ENCODE measurements at regions not wholly inside any gene's neighbourhood (a gene's known extent, or its start where the extent isn't known, plus 50 kb on each side); places are given as distances from the start of the nearest gene placed in this dataset.

DNA sequence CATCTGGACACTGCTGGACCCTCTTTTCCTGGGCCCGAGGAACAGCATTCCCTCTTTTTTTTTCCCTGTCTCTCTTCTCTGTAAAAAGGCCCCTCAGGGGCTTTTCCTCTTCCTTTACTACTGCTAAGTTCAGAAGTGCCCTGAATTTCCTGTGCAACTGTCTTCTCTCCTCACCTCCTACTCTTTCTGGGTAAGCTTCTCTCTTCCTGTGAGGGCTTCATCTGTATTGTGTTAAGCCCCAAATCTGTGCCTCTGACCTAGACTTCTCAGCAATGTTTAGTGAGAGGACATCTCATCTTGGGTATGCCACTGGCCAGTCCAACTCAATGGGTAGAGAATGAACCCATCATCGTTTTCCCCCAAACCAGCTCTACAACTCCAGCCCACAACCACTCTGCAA lies 174.2 kb downstream of the PTEN start:
- no peaks in the 10 kb centered on the region for H3K27me3 ChIP-seq (ENCODE audit: control insufficient read depth, insufficient read depth, low read length)
- TF ChIP-seq, protein P1, sequence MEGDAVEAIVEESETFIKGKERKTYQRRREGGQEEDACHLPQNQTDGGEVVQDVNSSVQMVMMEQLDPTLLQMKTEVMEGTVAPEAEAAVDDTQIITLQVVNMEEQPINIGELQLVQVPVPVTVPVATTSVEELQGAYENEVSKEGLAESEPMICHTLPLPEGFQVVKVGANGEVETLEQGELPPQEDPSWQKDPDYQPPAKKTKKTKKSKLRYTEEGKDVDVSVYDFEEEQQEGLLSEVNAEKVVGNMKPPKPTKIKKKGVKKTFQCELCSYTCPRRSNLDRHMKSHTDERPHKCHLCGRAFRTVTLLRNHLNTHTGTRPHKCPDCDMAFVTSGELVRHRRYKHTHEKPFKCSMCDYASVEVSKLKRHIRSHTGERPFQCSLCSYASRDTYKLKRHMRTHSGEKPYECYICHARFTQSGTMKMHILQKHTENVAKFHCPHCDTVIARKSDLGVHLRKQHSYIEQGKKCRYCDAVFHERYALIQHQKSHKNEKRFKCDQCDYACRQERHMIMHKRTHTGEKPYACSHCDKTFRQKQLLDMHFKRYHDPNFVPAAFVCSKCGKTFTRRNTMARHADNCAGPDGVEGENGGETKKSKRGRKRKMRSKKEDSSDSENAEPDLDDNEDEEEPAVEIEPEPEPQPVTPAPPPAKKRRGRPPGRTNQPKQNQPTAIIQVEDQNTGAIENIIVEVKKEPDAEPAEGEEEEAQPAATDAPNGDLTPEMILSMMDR (conservative IDR thresholded peaks at IDR 0.05 in 1 of 2, IDR thresholded peaks at IDR 0.05 in 1 of 2; ENCODE audit: low read depth in 1 of 2, low read length in 2 of 2), result no peak
- TF ChIP-seq EZH2 (IDR thresholded peaks at IDR 0.05; ENCODE audit: low read length, missing control alignments), result no peak
- H3K9me3 ChIP-seq (ENCODE audit: control insufficient read depth, insufficient read depth, low read depth, low read length), result no peaks in the 10 kb centered on the region
- no peaks in the 10 kb centered on the region for H4K20me1 ChIP-seq (ENCODE audit: control insufficient read depth, extremely low read depth, insufficient read depth, low read length)
- no peak overlapping the region for H3K27ac ChIP-seq (ENCODE audit: insufficient read depth, low read length)
- no peaks in the 10 kb centered on the region for H3K36me3 ChIP-seq (ENCODE audit: control insufficient read depth, insufficient read depth, low read length)
- H3K4me1 ChIP-seq (ENCODE audit: control insufficient read depth, extremely low read depth, insufficient read depth, low read length), result peaks cover 18% of the 10 kb centered on the region
- no peaks in the 10 kb centered on the region for H3K79me2 ChIP-seq (ENCODE audit: control insufficient read depth, insufficient read depth, low read length)
- no peak for DNase-seq (ENCODE audit: low read depth in 2 of 2)
- H3K4me3 ChIP-seq (replicated peaks in 1 of 4; ENCODE audit: control extremely low read depth in 1 of 4, insufficient read depth in 1 of 4, low read depth in 3 of 4, low read length in 4 of 4), result no peak overlapping the region
- no peak overlapping the region for H2AFZ ChIP-seq (ENCODE audit: low read length)
- no peak overlapping the region for H3K9ac ChIP-seq (ENCODE audit: insufficient read depth, low read length)
- H3K4me2 ChIP-seq (ENCODE audit: extremely low read depth, insufficient read depth, low read length), result no peak overlapping the region

DNA sequence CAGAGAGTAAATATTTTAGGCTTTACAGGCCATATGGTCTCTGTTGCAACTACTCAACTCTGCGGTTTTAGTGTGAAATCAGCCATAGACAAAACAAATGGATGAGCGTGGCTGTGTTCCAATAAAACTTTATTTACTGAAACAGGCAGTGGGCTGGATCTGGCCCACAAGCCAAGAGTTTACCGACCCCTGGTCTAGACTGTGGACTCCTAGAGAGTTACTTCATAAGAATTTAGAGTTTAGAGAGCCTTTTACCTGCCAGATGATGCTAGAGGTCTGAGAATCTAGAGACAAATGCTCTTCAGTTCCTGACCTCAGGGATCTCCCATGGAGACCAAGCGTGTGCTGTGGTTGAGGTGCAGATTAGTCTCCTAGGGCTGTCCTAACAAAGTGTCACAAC lies 174.8 kb downstream of the PTEN start:
- TF ChIP-seq, protein P1 (conservative IDR thresholded peaks at IDR 0.05 in 1 of 2, IDR thresholded peaks at IDR 0.05 in 1 of 2; ENCODE audit: low read depth in 1 of 2, low read length in 2 of 2), result no peak
- no peak for TF ChIP-seq EZH2 (IDR thresholded peaks at IDR 0.05; ENCODE audit: low read length, missing control alignments)
- Histone ChIP-seq H3K4me3 (replicated peaks in 1 of 4; ENCODE audit: control extremely low read depth in 1 of 4, insufficient read depth in 1 of 4, low read depth in 3 of 4, low read length in 4 of 4) (no peak overlapping the region), H3K36me3 (ENCODE audit: control insufficient read depth, insufficient read depth, low read length) (no peaks in the 10 kb centered on the region), H3K79me2 (ENCODE audit: control insufficient read depth, insufficient read depth, low read length) (no peaks in the 10 kb centered on the region), H3K4me1 (ENCODE audit: control insufficient read depth, extremely low read depth, insufficient read depth, low read length) (peaks cover 18% of the 10 kb centered on the region), H3K9ac (ENCODE audit: insufficient read depth, low read length) (no peak overlapping the region), H3K27ac (ENCODE audit: insufficient read depth, low read length) (no peak overlapping the region), H3K9me3 (ENCODE audit: control insufficient read depth, insufficient read depth, low read depth, low read length) (no peaks in the 10 kb centered on the region), H2AFZ (ENCODE audit: low read length) (no peak overlapping the region), H4K20me1 (ENCODE audit: control insufficient read depth, extremely low read depth, insufficient read depth, low read length) (no peaks in the 10 kb centered on the region), H3K4me2 (ENCODE audit: extremely low read depth, insufficient read depth, low read length) (no peak overlapping the region), H3K27me3 (ENCODE audit: control insufficient read depth, insufficient read depth, low read length) (no peaks in the 10 kb centered on the region)
- DNase-seq (ENCODE audit: low read depth in 2 of 2), result peak; percentile 93 to 94

DNA sequence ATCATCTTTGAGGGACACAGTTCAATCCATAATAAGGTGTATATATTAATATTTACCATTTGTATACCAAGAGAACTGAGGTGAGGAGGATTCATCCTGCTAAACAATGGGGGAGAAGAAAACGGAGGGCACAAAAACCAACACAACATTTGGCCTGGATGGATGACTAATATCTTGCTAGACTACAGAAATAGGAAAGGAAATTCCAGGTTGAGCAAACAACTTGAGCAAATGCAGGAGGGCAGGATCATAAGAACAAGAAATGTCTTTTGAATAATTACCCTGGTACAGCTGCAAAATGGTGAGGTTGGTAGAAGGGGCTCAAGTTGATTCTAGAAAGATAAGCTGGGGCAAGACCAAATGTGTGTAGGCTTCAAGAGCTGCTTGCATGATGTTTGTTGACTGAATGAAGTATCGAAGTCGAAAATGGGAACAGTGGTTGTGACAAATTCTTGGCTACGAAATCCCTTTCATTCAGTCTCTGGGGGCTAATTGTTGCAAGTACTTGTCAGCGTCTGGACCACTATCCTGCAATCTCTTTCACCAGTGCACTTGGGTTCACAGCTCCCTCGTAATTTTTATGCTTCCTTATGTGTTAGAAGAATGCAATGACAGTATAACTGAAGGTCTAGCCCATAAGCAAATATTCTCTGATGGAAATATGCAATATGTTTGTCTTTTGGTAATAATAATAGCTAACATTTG lies 176.2 kb downstream of the PTEN start:
- no peaks in the 10 kb centered on the region for H3K27me3 ChIP-seq (ENCODE audit: control insufficient read depth, insufficient read depth, low read length)
- H3K4me3 ChIP-seq (replicated peaks in 1 of 4; ENCODE audit: control extremely low read depth in 1 of 4, insufficient read depth in 1 of 4, low read depth in 3 of 4, low read length in 4 of 4), result no peak overlapping the region
- no peak for TF ChIP-seq EZH2 (IDR thresholded peaks at IDR 0.05; ENCODE audit: low read length, missing control alignments)
- TF ChIP-seq, protein P1 (conservative IDR thresholded peaks at IDR 0.05 in 1 of 2, IDR thresholded peaks at IDR 0.05 in 1 of 2; ENCODE audit: low read depth in 1 of 2, low read length in 2 of 2), result no peak

More for the DNA sequence above, 176.2 kb downstream of the PTEN start:
- no peak overlapping the region for H3K27ac ChIP-seq (ENCODE audit: insufficient read depth, low read length)
- no peak overlapping the region for H3K4me2 ChIP-seq (ENCODE audit: extremely low read depth, insufficient read depth, low read length)
- no peaks in the 10 kb centered on the region for H3K9me3 ChIP-seq (ENCODE audit: control insufficient read depth, insufficient read depth, low read depth, low read length)
- peaks cover 18% of the 10 kb centered on the region for H3K4me1 ChIP-seq (ENCODE audit: control insufficient read depth, extremely low read depth, insufficient read depth, low read length)
- peak in 1 of 2 donors; percentile 75 for DNase-seq (ENCODE audit: low read depth in 2 of 2)
- no peaks in the 10 kb centered on the region for H3K36me3 ChIP-seq (ENCODE audit: control insufficient read depth, insufficient read depth, low read length)
- no peaks in the 10 kb centered on the region for H4K20me1 ChIP-seq (ENCODE audit: control insufficient read depth, extremely low read depth, insufficient read depth, low read length)
- H3K79me2 ChIP-seq (ENCODE audit: control insufficient read depth, insufficient read depth, low read length), result no peaks in the 10 kb centered on the region
- no peak overlapping the region for H2AFZ ChIP-seq (ENCODE audit: low read length)
- no peak overlapping the region for H3K9ac ChIP-seq (ENCODE audit: insufficient read depth, low read length)
